PC-9 (cell line): ENCODE measurements at regions not wholly inside any gene's neighbourhood (a gene's known extent, or its start where the extent isn't known, plus 50 kb on each side); places are given as distances from the start of the nearest gene placed in this dataset.

ENCODE experiments used
- BruUV-seq: library from RNA; stranded (reverse); fragments of 400-500 nt; replicated peaks from 2 replicates; lab custom pipeline; 2021; lab: Mats Ljungman, UMichigan
- CTCF ChIA-PET: fragments of 300-600 bp; sonication (Branson Sonifier 250); formaldehyde crosslinking; loops from one replicate; lab custom pipeline; 2022; ENCODE audit warnings: antibody characterized with exemption; lab: Charles Lee
- POLR2A ChIA-PET: fragments of 300-600 bp; sonication (Branson Sonifier 250); formaldehyde crosslinking; loops from one replicate; lab custom pipeline; 2022; ENCODE audit warnings: antibody characterized with exemption; ENCODE audit not compliant: unreplicated experiment; lab: Charles Lee
- DNase-seq, 2 experiments: peaks; one replicate each; pipeline versions ENCODE4 v3.0.0 to v3.0.0-alpha.2; 2015 to 2022; ENCODE audit warnings: mixed read lengths in 1 of 2
- H2AFZ ChIP-seq: fragments of 200-600 bp; sonication (generic); 2 replicates; pipeline ENCODE4 v1.8.1; 2017; ENCODE audit warnings: antibody characterized with exemption
- H3F3A ChIP-seq: fragments of 200-600 bp; sonication (generic); 2 replicates; pipeline ENCODE4 v1.8.1; 2017; ENCODE audit warnings: antibody characterized with exemption, mild to moderate bottlenecking, low read depth; ENCODE audit not compliant: insufficient read depth
- H3K27ac ChIP-seq: fragments of 200-600 bp; sonication (generic); 2 replicates; pipeline ENCODE4 v1.6.1; 2016; ENCODE audit warnings: mixed run types
- H3K27me3 ChIP-seq: fragments of 200-600 bp; sonication (generic); 2 replicates; pipeline ENCODE4 v1.6.1; 2016; ENCODE audit warnings: low read depth, mixed run types; ENCODE audit not compliant: insufficient read depth
- H3K36me3 ChIP-seq: fragments of 200-600 bp; sonication (generic); 2 replicates; pipeline ENCODE4 v1.6.1; 2016; ENCODE audit warnings: low read depth, mixed run types
- H3K4me1 ChIP-seq: fragments of 200-600 bp; sonication (generic); replicated peaks from 2 replicates; pipeline ENCODE4 v1.6.1; 2016; ENCODE audit warnings: mixed run types; ENCODE audit not compliant: insufficient read depth
- H3K4me2 ChIP-seq: fragments of 200-600 bp; sonication (generic); 2 replicates; pipeline ENCODE4 v1.6.1; 2017; ENCODE audit warnings: mixed run types
- H3K4me3 ChIP-seq: fragments of 200-600 bp; sonication (generic); 2 replicates; pipeline ENCODE4 v1.6.1; 2016; ENCODE audit warnings: mixed run types
- H3K79me2 ChIP-seq: fragments of 200-600 bp; sonication (generic); 2 replicates; pipeline ENCODE4 v1.6.1; 2017; ENCODE audit warnings: low read depth, mixed run types
- H3K9me2 ChIP-seq: fragments of 200-600 bp; sonication (generic); 2 replicates; pipeline ENCODE4 v1.8.1; 2017; ENCODE audit warnings: mild to moderate bottlenecking; ENCODE audit not compliant: insufficient read depth
- H3K9me3 ChIP-seq: fragments of 200-600 bp; sonication (generic); 2 replicates; pipeline ENCODE4 v1.8.1; 2016; ENCODE audit warnings: low read depth; ENCODE audit not compliant: insufficient read depth
- H4K20me1 ChIP-seq: fragments of 200-600 bp; sonication (generic); 2 replicates; pipeline ENCODE4 v1.8.1; 2017; ENCODE audit not compliant: insufficient read depth
- CTCF ChIP-seq: fragments of 200-600 bp; sonication (generic); conservative IDR thresholded peaks from 2 replicates; pipeline ENCODE4 v1.6.1; 2017; ENCODE audit warnings: mixed run types, antibody characterized with exemption, mild to moderate bottlenecking, moderate library complexity
- EZH2 ChIP-seq: fragments of 200-600 bp; sonication (generic); IDR thresholded peaks from 2 replicates; pipeline ENCODE4 v1.8.0; 2017; ENCODE audit warnings: antibody characterized with exemption, low read depth
- intact Hi-C: fragments of 100-400 bp; cut with micrococcal nuclease; formaldehyde crosslinking; loops from one replicate; pipeline ENCODE4 v1.10.0; 2022; ENCODE audit not compliant: unreplicated experiment

- Histone ChIP-seq H4K20me1 (no peaks in the 10 kb centered on the region), H3K4me3 (no peak overlapping the region), H3K36me3 (no peaks in the 10 kb centered on the region), H3K4me1 (no peaks in the 10 kb centered on the region), H3K27me3 (peaks cover 23% of the 10 kb centered on the region), H3F3A (no peaks in the 10 kb centered on the region), H3K79me2 (no peaks in the 10 kb centered on the region), H2AFZ (no peak overlapping the region), H3K9me2 (no peaks in the 10 kb centered on the region), H3K9me3 (no peaks in the 10 kb centered on the region), H3K27ac (no peak overlapping the region), H3K4me2 (no peak overlapping the region)
- intact Hi-C loops: no loop called here
- BruUV-seq: no TSS peak
- DNase-seq: no peak
- ChIA-PET POLR2A (no interaction called here), CTCF (no interaction called here)
- no peak for TF ChIP-seq CTCF
- no peak for TF ChIP-seq EZH2
Observed at GRCh38 chr6:163974322-163974721, 559.8 kb downstream of the QKI start.

GRCh38 chr6:163971841-163972838 lies 557.6 kb downstream of the QKI start:
- H3F3A ChIP-seq: no peaks in the 10 kb centered on the region
- no peaks in the 10 kb centered on the region for H3K4me1 ChIP-seq
- no peaks in the 10 kb centered on the region for H3K79me2 ChIP-seq
- no peaks in the 10 kb centered on the region for H3K9me3 ChIP-seq
- no TSS peak for BruUV-seq
- ChIA-PET CTCF (no interaction called here), POLR2A (no interaction called here)
- no peak overlapping the region for H3K4me3 ChIP-seq
- TF ChIP-seq EZH2: no peak
- TF ChIP-seq CTCF: no peak
- intact Hi-C loops: no loop called here
- no peaks in the 10 kb centered on the region for H4K20me1 ChIP-seq
- DNase-seq: no peak
- H3K4me2 ChIP-seq: no peak overlapping the region
- H2AFZ ChIP-seq: no peak overlapping the region
- no peaks in the 10 kb centered on the region for H3K9me2 ChIP-seq
- peaks cover 44% of the 10 kb centered on the region for H3K27me3 ChIP-seq
- H3K27ac ChIP-seq: no peak overlapping the region
- H3K36me3 ChIP-seq: no peaks in the 10 kb centered on the region

- no peak for DNase-seq
- H3K27me3 ChIP-seq: peaks cover 53% of the 10 kb centered on the region
- POLR2A ChIA-PET: no interaction called here
- no peaks in the 10 kb centered on the region for H3K4me1 ChIP-seq
- H3K4me2 ChIP-seq: no peak overlapping the region
- no peak overlapping the region for H3K4me3 ChIP-seq
- H3K27ac ChIP-seq: no peak overlapping the region
- H3K36me3 ChIP-seq: no peaks in the 10 kb centered on the region
- no TSS peak for BruUV-seq
- intact Hi-C loops: no loop called here
- no peaks in the 10 kb centered on the region for H4K20me1 ChIP-seq
- no peaks in the 10 kb centered on the region for H3K79me2 ChIP-seq
- TF ChIP-seq EZH2 (no peak), CTCF (no peak)
- H2AFZ ChIP-seq: no peak overlapping the region
- no peaks in the 10 kb centered on the region for H3K9me2 ChIP-seq
- no peaks in the 10 kb centered on the region for H3K9me3 ChIP-seq
- no peaks in the 10 kb centered on the region for H3F3A ChIP-seq
- CTCF ChIA-PET: no interaction called here
Observed at GRCh38 chr6:163970846-163971564, 556.5 kb downstream of the QKI start.
